NB4 (cell line): ENCODE measurements at regions not wholly inside any gene's neighbourhood (a gene's known extent, or its start where the extent isn't known, plus 50 kb on each side); places are given as distances from the start of the nearest gene placed in this dataset.

Experiments used
- CTCF ChIP-seq: IDR thresholded peaks from one replicate; pipeline ENCODE4 v1.5.1; 2012; ENCODE audit warnings: low read depth, low read length
- MYC ChIP-seq: IDR thresholded peaks from 2 replicates; pipeline ENCODE4 v1.6.1; 2011; ENCODE audit warnings: low read depth, low read length
- POLR2A ChIP-seq: IDR thresholded peaks from 2 replicates; pipeline ENCODE4 v1.6.1; 2011; ENCODE audit warnings: mild to moderate bottlenecking; ENCODE audit not compliant: insufficient read length; ENCODE audit errors: extremely low read depth

GRCh38 chr7:155918720-155919390 is 106.6 kb upstream of the SHH start:
- no peak for TF ChIP-seq POLR2A
- TF ChIP-seq CTCF = no peak
- no peak for TF ChIP-seq MYC
